NCI-H1436 (cell line): ENCODE measurements at regions not wholly inside any gene's neighbourhood (a gene's known extent, or its start where the extent isn't known, plus 50 kb on each side); places are given as distances from the start of the nearest gene placed in this dataset.

ENCODE experiments used
- DNase-seq: peaks from one replicate; lab custom pipeline; 2025; lab: John Stamatoyannopoulos, UW

DNA sequence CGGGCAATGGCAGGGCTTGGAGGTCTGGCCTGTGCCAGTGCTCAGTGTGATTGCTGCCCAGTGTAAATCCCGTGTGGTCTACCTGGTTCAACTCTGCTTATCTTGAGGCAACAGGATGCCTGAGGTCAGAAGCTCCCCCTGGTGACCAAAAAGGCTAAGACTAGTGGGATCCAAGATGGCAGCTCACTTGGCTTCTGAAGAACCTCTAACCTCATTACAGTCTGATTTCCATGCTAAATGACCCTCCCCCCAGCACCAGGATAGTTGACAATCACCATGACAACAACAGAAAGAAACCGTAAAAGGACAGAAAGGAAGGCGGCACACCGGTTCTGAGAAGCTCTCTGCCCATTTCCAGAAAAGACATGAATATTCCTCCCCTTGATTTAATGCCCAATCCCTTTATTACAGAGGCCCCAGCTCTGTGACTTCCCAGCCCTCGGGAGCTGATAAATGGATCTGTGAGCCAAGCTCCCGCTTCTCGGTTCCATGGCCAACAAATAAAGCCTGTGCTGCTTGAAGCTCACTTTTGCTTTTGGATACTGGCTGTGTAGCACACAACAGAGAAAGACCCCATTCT, 398.4 kb downstream of the CTTN start:
- no peak for DNase-seq

- DNase-seq: no peak
These were observed 400.0 kb downstream of the CTTN start for GRCh38 chr11:70798296-70798695.

- DNase-seq: no peak
These were observed 401.1 kb downstream of the CTTN start for GRCh38 chr11:70799386-70799785.

- DNase-seq: no peak
These were observed 403.9 kb downstream of the CTTN start for GRCh38 chr11:70802185-70802584.

DNA sequence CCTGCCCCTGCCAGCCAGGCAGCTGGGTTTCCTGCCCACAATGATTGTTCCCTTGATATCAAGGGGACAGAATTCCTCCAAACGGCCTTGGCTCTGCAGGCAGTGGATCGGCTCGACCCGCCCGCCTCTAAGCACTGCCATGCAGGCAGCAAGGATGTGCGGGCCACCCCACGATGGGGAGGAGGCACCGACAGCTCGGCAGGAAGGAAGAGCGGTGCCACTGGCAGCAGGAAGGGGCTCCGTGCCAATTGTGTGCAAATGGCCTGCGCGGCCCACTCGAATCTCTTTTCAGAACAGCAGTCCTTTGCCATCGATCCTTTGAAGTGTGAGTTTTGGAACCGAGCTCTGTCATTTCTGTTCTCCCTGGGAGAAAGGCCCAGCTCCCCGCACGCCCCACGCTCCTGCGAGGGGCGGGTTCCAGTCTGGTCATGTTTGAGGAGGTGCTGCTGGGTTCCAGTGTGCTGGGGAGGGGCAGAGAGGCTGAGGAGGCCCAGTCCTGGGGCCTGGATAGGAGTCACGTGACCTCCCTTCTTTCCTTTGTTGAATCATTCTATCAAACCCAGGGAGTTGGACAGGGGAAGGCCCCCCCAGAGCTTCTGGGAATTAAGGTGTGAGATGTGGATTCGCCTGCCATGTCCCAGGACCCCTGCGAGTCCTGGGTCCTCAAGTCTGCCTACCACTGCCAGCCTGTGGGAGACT, 406.0 kb downstream of the CTTN start:
- DNase-seq: no peak

DNA sequence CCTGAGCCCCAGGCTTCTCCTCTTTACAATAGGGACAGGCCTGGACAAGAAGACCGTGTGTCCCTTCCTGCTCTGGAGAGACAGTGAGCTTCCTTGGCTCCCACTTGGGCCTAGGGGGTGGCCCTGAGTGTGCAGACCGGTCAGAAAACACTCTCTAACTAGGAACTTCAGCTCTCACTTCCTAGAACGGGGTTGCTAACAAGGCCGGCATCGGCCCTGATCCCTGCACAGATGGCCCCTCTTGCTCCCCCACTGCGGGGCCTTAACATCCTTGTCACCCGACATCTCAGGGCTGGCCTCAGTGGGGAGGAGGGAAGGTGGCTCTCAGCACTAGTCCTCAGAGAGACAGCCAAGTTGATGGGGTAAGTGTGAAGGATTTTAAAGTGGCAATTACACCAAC, 406.9 kb downstream of the CTTN start:
- no peak for DNase-seq

DNA sequence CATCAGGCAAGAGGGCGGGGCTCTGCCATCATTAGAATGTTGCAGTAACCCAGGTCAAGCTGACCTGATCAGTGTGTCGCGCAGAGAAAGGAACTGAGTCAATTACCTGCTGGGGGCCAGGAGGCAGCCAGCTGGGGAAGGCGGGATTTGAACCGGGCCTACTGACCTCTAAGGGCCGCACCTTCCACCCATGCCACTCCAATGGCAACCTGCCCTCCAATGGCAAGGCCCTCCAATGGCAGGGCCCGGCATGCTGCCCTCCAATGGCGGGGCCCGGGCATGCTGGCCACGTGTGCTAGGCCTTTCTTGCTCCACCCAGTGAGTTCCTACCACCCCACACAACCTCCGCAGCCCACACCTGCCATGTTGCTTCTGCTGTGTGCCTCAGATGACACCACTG, 407.6 kb downstream of the CTTN start:
- DNase-seq: no peak

DNA sequence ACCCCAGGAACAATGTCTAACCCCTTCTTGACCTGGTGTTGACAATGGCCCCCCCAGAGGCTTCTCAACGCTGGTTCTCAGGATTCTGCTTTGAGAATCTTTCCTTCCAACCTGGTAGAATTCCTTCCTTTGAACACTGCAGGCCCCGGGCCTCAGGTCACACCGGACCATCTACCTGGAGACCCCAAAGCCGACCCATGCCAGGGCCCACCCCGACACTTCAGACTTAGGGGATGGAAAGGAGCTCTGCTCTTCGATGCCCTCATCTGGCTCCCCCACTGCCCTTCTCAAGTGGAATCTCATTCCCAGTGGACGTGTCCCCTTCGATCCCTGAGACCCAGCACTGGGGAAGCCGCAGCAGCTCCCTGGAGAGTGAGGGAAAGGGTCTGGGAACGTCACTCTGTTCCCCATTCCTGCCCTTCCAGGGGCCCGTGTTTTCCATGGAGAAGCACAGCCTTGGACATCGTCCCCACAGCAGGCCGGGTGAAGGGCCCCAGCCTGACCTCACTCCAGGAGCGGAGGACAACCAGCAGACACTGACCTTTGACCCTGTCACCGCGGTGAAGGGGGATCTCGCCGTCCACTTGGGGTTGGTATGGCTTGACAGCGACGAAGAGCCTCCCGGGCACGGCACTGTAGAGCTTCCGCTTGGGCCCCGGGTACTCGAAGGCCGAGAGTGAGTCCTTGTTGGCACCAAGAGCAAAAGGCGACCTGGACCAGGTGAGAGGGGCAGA, 408.3 kb downstream of the CTTN start:
- no peak for DNase-seq

DNA sequence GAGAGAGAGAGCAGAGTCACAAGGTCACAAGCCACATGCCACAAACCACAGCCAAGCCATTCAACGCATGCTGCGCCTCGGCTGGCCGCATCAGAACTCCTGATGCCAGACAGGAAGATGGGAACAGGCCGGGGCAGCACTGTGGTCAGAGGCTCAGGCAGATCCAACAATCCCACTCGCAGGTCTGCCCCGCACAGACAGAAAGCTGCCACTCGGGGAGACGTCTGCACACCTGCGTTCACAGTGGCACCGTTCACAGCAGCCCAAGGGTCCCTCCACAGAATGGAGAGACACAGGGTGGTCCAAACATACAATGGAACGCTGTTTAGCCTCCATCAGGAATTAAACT, 408.8 kb downstream of the CTTN start:
- no peak for DNase-seq

GRCh38 chr11:70808686-70809375, 410.5 kb downstream of the CTTN start:
- no peak for DNase-seq

DNA sequence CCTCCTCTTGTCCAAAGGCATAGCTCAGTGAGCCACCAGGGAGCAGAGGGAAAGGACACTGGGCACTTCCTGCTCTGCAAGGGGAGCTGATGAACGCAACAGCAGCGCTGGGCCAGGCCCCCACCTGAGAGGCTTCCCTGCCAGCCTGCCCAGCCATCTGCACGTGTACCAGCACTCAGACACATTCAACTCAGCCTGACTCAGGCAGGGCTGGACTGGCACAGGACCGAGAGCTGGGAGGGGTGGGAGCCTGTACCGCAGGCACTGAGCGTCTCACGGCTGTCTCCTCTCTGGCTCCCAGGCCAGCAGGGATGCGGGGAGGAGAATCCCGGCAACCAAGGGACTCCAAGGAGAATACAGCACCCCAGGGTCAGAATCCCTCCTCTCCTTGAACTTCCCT, 411.8 kb downstream of the CTTN start:
- DNase-seq: no peak

DNA sequence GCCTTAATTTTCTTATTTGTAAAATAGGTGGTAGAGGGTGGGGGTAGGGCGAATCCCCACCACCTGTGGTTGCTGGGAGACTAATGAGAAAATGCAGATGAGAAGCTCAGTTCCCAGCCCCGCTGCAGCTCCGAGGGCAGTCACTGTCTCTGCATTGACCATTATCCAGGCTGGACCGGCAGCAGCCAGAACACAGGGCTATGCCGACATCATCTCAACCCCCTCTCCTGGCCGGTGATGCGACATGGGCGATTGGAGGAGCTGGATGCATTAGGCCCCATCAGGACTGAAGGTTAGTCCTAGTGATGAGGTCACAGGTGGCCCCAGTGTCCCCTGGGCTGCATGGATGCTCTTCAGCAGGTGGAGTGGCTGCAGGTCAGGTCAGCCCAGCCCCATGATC, 412.4 kb downstream of the CTTN start:
- no peak for DNase-seq

DNA sequence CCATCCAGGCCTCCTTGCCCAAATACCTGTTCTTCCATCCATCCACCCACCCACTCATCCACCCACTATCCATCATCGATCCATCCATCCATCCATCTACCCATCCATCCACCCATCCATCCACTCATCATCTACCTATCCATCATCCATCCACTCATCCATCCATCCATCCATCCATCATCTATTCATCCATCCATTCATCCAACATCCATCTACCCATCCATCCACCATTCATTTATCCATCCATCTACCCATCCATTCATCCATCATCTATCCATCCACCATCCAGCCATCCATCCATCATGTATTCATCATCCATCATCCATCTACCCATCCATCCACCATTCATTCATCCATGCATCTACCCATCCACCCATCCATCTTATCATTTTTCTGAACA, 413.2 kb downstream of the CTTN start:
- DNase-seq: no peak

GRCh38 chr11:70811915-70812314, 413.6 kb downstream of the CTTN start:
- no peak for DNase-seq

- no peak for DNase-seq
These were observed 414.1 kb downstream of the CTTN start for GRCh38 chr11:70812472-70812871.

- no peak for DNase-seq
These were observed 415.3 kb downstream of the CTTN start for GRCh38 chr11:70813651-70814050.

DNA sequence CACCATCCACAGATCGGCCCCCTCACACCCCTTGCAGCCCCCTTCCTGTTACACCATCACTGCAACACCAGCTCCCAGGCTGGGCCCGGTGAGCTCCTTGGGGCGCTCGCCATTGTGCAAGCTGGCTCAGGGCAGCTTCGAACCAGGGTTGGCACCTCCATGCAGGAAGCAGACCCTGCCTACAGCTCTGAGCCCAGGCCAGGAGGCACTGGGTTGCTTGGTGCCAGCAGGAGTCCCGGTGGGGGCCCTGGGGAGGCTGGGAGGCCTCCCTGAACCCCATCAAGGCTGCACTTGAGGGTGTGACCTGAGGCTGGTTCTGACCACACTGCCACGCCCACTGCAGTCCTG, 417.1 kb downstream of the CTTN start:
- DNase-seq: no peak

DNA sequence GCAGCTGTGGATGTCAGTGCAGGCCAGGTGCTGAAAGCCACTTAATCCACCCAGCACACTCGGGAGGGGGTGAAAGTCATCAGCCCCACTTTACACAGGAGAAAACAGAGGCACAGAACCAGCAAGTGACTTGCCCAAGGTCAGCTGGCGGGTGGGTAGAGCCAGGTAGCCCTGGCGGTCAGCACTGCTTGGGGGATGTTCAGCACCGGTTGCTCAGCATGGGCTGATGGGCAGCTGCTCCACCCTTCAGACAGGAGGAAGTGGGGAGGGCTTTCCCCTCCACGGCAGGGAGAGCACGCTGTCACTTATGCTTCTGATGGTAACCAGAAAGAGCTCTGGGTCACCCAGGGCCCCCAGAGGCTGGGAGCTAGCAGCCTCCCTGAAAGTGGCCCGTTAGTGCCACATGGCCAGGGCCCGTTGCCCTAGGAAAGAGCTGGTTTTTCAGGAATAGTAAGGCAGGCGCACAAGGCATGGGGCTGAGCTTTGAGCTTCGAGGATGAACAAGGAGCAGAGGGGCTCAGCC, 417.9 kb downstream of the CTTN start:
- no peak for DNase-seq

DNA sequence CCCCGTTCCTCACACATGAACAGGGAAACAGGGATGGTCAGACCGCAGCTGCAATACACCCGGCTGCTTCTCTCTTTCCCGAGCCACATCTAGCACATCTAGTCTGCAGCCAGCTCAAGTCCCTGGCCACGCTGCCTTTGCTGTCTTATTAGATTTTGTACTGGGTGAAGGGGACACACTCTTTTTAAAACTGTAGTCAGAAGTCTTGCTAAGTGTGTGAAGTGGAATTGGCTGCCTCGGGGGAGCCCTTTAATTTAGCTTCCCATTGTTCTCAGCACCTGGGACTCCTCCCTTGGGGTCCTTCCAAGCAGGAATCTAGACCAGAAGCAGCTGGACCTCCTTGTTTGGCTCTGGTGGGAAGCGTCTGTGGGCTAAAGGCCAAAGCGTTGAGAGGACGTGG, 420.0 kb downstream of the CTTN start:
- DNase-seq: peak; percentile 5

GRCh38 chr11:70819022-70819421, 420.7 kb downstream of the CTTN start:
- DNase-seq: no peak

- no peak for DNase-seq
These were observed 422.0 kb downstream of the CTTN start for GRCh38 chr11:70820311-70820710.

- no peak for DNase-seq
These were observed 422.4 kb downstream of the CTTN start for GRCh38 chr11:70820712-70821111.

- no peak for DNase-seq
These were observed 425.4 kb downstream of the CTTN start for GRCh38 chr11:70823771-70824170.
